GM12892 (cell line): ENCODE measurements at regions not wholly inside any gene's neighbourhood (a gene's known extent, or its start where the extent isn't known, plus 50 kb on each side); places are given as distances from the start of the nearest gene placed in this dataset.

Experiments used
- POLR2A ChIP-seq: IDR thresholded peaks from 2 replicates; pipeline ENCODE4 v1.6.1; 2011; ENCODE audit warnings: low read depth, low read length, control low read depth
- POLR2AphosphoS5 ChIP-seq: IDR thresholded peaks from 2 replicates; pipeline ENCODE4 v1.6.1; 2011; ENCODE audit warnings: low read depth, low read length, control low read depth
- TAF1 ChIP-seq: IDR thresholded peaks from 2 replicates; pipeline ENCODE4 v1.6.1; 2011; ENCODE audit warnings: low read depth, mild to moderate bottlenecking, control low read depth, low read length, borderline replicate concordance

DNA sequence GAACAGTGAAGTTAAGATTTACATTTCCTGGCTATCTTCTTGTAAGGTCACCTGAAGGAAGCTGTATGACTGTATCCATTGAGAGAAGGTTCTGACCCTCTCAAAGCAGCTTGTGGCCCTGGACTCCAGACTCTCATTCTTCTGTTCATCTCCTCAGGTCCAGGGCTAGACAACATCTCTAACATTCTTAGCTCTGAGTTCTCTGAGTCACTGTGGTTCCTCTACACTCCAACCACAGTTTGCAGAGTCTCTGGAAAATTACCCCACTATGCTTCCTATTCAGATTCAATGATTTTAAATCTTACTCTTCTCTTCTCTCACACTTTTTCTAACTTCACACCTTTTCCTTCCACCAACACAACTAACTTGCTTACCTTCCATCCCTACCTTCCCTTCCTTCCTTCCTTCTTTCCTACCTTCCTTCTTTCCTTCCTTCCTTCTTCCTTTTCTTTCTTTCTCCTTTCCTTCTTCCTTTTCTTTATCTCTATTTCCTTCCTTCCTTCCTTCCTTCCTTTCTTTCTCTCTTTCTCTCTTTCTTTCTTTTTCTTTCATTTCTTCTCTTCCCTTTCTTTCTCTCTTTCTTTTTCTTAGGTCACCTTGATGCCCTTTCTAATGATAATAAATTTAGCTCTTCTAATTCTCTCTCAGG, 824.3 kb upstream of the ZEB2 start:
- no peak for TF ChIP-seq POLR2A
- TF ChIP-seq POLR2AphosphoS5: no peak
- TF ChIP-seq TAF1: no peak
